Activated CD4-positive, alpha-beta memory T cell treated with anti-CD3 and anti-CD28 coated beads, Interleukin-2, amount 10 ng/mL, durations not matched to agents 7 days and 5 days (primary cell): ENCODE measurements at regions not wholly inside any gene's neighbourhood (a gene's known extent, or its start where the extent isn't known, plus 50 kb on each side); places are given as distances from the start of the nearest gene placed in this dataset.

Experiments used
- CTCF ChIA-PET: fragments of 350-600 bp; sonication (Branson Sonifier 250); formaldehyde crosslinking; loops from one replicate; lab custom pipeline; 2021; ENCODE audit warnings: antibody characterized with exemption, inconsistent platforms; lab: Charles Lee
- POLR2A ChIA-PET: fragments of 350-600 bp; sonication (Branson Sonifier 250); formaldehyde crosslinking; loops from one replicate; lab custom pipeline; 2021; ENCODE audit warnings: antibody characterized with exemption; lab: Charles Lee
- DNase-seq: peaks from one replicate; pipeline ENCODE4 v3.0.0-alpha.2; 2020
- H3K27ac Mint-ChIP-seq: one replicate; pipeline ENCODE4 v1.8.0; 2021; ENCODE audit warnings: mild to moderate bottlenecking, mixed read lengths
- H3K27me3 Mint-ChIP-seq: one replicate; pipeline ENCODE4 v1.8.0; 2021; ENCODE audit warnings: mixed read lengths
- H3K36me3 Mint-ChIP-seq: one replicate; pipeline ENCODE4 v1.8.0; 2021; ENCODE audit warnings: low read depth, mixed read lengths
- H3K4me1 Mint-ChIP-seq: one replicate; pipeline ENCODE4 v1.8.0; 2021; ENCODE audit warnings: mixed read lengths
- H3K4me3 Mint-ChIP-seq: one replicate; pipeline ENCODE4 v1.8.0; 2021; ENCODE audit warnings: mild to moderate bottlenecking, mixed read lengths
- H3K9me3 Mint-ChIP-seq: one replicate; pipeline ENCODE4 v1.8.0; 2021; ENCODE audit warnings: mixed read lengths

GRCh38 chr2:208620487-208620978 is 213.9 kb downstream of the PTH2R start:
- POLR2A ChIA-PET = no interaction called here
- no peaks in the 10 kb centered on the region for H3K27me3 Mint-ChIP-seq
- no peaks in the 10 kb centered on the region for H3K9me3 Mint-ChIP-seq
- CTCF ChIA-PET = no interaction called here
- H3K36me3 Mint-ChIP-seq = no peaks in the 10 kb centered on the region
- DNase-seq = no peak
- H3K4me3 Mint-ChIP-seq = no peak overlapping the region
- no peaks in the 10 kb centered on the region for H3K4me1 Mint-ChIP-seq
- H3K27ac Mint-ChIP-seq = no peak overlapping the region

- H3K36me3 Mint-ChIP-seq = no peaks in the 10 kb centered on the region
- ChIA-PET POLR2A (no interaction called here), CTCF (no interaction called here)
- H3K4me3 Mint-ChIP-seq = no peak overlapping the region
- H3K9me3 Mint-ChIP-seq = no peaks in the 10 kb centered on the region
- no peak overlapping the region for H3K27ac Mint-ChIP-seq
- H3K4me1 Mint-ChIP-seq = no peaks in the 10 kb centered on the region
- no peaks in the 10 kb centered on the region for H3K27me3 Mint-ChIP-seq
- DNase-seq = no peak
Observed at GRCh38 chr2:208627110-208627884, 220.7 kb downstream of the PTH2R start.

DNA sequence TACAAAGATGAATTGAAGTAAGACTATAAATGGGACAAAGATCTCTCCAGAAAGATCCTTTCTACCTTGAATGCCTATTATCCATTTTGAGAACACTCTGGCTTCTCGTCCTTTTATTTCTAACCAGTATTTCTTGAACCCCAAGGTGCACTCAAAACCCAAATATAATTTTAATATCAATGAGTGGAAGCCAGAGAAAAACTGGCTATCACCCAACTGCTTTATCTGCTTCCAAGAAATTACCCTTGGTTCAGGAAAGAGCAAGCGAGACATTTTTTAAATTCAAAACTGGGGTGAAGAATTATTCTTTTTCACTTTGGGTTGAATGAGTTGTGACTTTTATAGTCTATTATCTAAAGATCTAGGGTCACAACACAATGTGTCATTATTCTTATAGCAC is 221.3 kb downstream of the PTH2R start:
- DNase-seq = no peak
- H3K36me3 Mint-ChIP-seq = no peaks in the 10 kb centered on the region
- no peak overlapping the region for H3K27ac Mint-ChIP-seq
- H3K4me3 Mint-ChIP-seq = no peak overlapping the region
- H3K27me3 Mint-ChIP-seq = no peaks in the 10 kb centered on the region
- CTCF ChIA-PET = no interaction called here
- H3K4me1 Mint-ChIP-seq = no peaks in the 10 kb centered on the region
- POLR2A ChIA-PET = no interaction called here
- H3K9me3 Mint-ChIP-seq = no peaks in the 10 kb centered on the region

GRCh38 chr2:208638059-208638458 is 231.5 kb downstream of the PTH2R start:
- DNase-seq = no peak
- ChIA-PET CTCF (no interaction called here), POLR2A (no interaction called here)
- Mint-ChIP-seq H3K27ac (no peak overlapping the region), H3K4me1 (no peaks in the 10 kb centered on the region), H3K36me3 (no peaks in the 10 kb centered on the region), H3K9me3 (no peaks in the 10 kb centered on the region), H3K4me3 (no peak overlapping the region), H3K27me3 (no peaks in the 10 kb centered on the region)

DNA sequence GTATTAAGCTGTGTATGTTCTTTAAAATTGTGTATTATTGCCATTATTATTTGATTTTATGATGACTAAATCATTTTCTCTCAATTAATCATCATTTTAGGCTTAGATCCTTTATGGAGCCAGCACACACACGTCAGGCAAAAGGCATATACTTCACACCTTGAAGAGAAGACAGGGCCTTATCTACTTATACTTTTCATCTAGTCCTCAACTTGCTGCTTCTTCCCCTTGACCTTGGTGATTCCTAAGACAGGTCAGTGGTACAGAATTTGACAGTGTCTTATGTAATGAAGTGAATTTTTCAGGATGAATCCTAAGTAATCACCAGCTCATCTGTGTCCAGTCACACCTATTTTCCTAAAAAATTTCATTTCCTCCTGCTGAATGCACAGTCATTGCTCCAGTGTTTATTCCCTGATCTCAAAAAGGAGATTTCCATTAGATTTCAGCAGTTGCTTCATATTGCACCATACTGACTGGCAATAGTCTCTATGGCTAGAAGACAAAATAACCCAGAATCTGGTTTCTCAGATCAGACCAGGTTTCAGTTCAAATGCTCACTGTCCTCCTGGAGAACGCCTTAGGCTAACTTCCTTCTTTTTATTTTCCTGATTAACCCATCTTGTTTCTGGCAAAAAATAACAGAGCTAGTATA is 235.7 kb downstream of the PTH2R start:
- Mint-ChIP-seq H3K27ac (no peak overlapping the region), H3K36me3 (no peaks in the 10 kb centered on the region), H3K4me3 (no peak overlapping the region), H3K9me3 (no peaks in the 10 kb centered on the region), H3K27me3 (no peaks in the 10 kb centered on the region), H3K4me1 (no peaks in the 10 kb centered on the region)
- CTCF ChIA-PET = no interaction called here
- POLR2A ChIA-PET = no interaction called here
- no peak for DNase-seq

DNA sequence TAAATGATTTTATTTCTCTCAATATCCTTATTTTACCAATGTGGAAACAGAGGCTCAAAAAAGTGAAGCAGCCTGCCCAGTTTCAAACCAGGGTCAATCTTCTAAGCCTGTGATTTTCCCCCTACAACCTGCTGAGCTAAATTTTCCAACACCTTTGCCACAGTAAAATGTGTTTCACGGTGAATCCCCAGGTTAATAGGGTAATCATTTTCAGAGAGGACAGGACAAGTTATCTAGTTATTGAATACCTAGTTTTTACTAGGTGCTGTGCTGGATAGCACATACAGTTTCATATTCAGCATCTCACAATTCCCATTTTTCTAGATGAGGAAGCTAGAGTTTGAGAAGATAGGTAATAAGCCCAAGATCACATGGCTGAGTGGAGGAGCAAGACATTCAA is 236.6 kb downstream of the PTH2R start:
- DNase-seq = no peak
- H3K27ac Mint-ChIP-seq = no peak overlapping the region
- POLR2A ChIA-PET = no interaction called here
- H3K27me3 Mint-ChIP-seq = no peaks in the 10 kb centered on the region
- CTCF ChIA-PET = no interaction called here
- H3K36me3 Mint-ChIP-seq = no peaks in the 10 kb centered on the region
- H3K4me3 Mint-ChIP-seq = no peak overlapping the region
- H3K4me1 Mint-ChIP-seq = no peaks in the 10 kb centered on the region
- no peaks in the 10 kb centered on the region for H3K9me3 Mint-ChIP-seq

GRCh38 chr2:208645226-208645625 is 238.6 kb downstream of the PTH2R start:
- Mint-ChIP-seq H3K27ac (no peak overlapping the region), H3K4me3 (no peak overlapping the region), H3K4me1 (no peaks in the 10 kb centered on the region), H3K27me3 (no peaks in the 10 kb centered on the region), H3K36me3 (no peaks in the 10 kb centered on the region), H3K9me3 (no peaks in the 10 kb centered on the region)
- ChIA-PET CTCF (no interaction called here), POLR2A (no interaction called here)
- no peak for DNase-seq

DNA sequence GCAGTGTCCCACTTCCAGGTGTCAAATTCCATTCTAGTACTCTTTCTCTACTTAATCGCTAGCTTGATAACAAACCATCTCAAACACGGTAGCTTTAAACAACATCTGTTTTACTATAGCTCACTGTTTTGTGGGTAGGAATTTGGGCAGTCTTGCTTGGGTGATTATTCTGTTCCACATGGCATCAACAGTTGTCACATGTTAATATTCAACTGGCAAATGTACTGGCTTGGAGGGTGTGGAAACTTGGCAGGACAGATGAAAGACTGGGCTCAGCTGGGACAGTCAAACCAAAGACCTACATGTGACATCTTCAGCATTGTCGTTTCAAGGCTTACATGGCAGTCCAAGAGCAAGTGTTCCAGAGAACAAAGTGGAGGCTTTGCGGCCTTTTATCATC is 241.8 kb downstream of the PTH2R start:
- ChIA-PET POLR2A (no interaction called here), CTCF (no interaction called here)
- Mint-ChIP-seq H3K4me3 (no peak overlapping the region), H3K4me1 (no peaks in the 10 kb centered on the region), H3K36me3 (no peaks in the 10 kb centered on the region), H3K27ac (no peak overlapping the region), H3K27me3 (no peaks in the 10 kb centered on the region), H3K9me3 (peaks cover 3% of the 10 kb centered on the region)
- no peak for DNase-seq

- CTCF ChIA-PET = no interaction called here
- H3K27ac Mint-ChIP-seq = no peak overlapping the region
Observed at GRCh38 chr2:208653383-208653782, 246.8 kb downstream of the PTH2R start.

GRCh38 chr2:208654056-208654455 is 247.5 kb downstream of the PTH2R start:
- POLR2A ChIA-PET = no interaction called here
- Mint-ChIP-seq H3K9me3 (peaks cover 3% of the 10 kb centered on the region), H3K4me3 (no peak overlapping the region), H3K27me3 (no peaks in the 10 kb centered on the region), H3K36me3 (no peaks in the 10 kb centered on the region), H3K4me1 (no peaks in the 10 kb centered on the region), H3K27ac (no peak overlapping the region)
- CTCF ChIA-PET = no interaction called here
- no peak for DNase-seq

More at GRCh38 chr2:208653383-208653782, 246.8 kb downstream of the PTH2R start:
- no peaks in the 10 kb centered on the region for H3K27me3 Mint-ChIP-seq
- POLR2A ChIA-PET = no interaction called here
- H3K4me3 Mint-ChIP-seq = no peak overlapping the region
- H3K4me1 Mint-ChIP-seq = no peaks in the 10 kb centered on the region
- peaks cover 3% of the 10 kb centered on the region for H3K9me3 Mint-ChIP-seq
- DNase-seq = no peak
- no peaks in the 10 kb centered on the region for H3K36me3 Mint-ChIP-seq

DNA sequence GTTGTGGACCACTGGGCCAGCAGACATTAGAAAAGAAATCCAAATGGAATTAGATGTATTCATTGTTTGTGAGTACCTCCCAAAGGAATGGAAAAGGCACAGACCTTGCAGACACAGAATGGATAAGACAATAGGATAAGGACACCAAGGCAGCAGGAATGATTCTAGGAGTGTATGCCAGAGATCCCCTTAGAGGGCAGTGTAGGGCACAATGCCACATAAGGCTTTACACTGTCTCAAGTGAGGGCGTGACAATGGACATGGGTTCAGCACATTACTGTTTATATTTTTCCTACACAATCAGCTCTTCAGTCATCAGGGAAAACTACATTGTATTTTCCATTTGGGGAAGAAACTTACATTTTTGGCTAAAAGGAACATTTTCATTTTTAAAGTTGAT is 250.9 kb downstream of the PTH2R start:
- Mint-ChIP-seq H3K36me3 (no peaks in the 10 kb centered on the region), H3K9me3 (peaks cover 5% of the 10 kb centered on the region), H3K27ac (no peak overlapping the region), H3K4me3 (no peak overlapping the region), H3K4me1 (no peaks in the 10 kb centered on the region), H3K27me3 (no peaks in the 10 kb centered on the region)
- DNase-seq = no peak
- ChIA-PET POLR2A (no interaction called here), CTCF (no interaction called here)

DNA sequence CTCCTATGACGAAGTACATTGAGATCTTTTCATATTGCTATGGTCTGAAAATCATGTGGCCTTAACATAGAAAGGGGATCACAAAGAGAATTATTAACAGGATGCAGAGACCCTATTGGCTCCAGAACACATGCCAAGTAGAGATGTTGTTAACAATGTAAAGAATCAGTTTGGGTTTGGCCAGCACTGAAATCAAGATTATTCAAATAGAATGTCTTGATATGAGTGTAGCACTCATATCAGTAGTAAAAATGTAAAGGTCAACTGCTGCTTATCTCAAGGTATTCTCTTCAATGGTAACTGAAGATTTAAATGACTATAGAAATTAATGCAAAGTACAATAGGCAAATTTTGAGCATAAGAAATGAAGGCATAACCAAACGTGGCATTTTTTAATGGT is 262.8 kb downstream of the PTH2R start:
- Mint-ChIP-seq H3K36me3 (no peaks in the 10 kb centered on the region), H3K4me3 (no peak overlapping the region), H3K9me3 (no peaks in the 10 kb centered on the region), H3K4me1 (no peaks in the 10 kb centered on the region), H3K27ac (no peak overlapping the region), H3K27me3 (no peaks in the 10 kb centered on the region)
- no peak for DNase-seq
- POLR2A ChIA-PET = no interaction called here
- CTCF ChIA-PET = no interaction called here

DNA sequence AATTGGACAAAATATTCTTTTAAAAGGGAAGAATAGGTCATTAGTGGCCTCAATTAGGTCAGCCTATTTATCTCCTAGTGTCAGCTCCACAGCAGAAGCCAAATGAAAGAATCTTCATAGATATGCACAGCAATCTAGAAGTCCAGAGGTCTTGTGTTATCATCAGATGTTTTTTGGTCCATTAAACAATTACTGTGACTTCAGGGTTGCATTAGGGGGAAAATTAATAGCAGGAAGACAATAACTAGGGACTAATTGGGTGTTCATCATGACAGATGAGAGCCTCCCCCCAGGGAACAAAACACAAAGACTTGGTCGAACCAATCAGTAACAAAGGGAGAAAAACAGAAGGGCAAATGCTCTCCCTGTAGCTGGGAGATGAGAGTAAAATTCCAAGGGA is 264.7 kb downstream of the PTH2R start:
- Mint-ChIP-seq H3K27me3 (no peaks in the 10 kb centered on the region), H3K4me1 (no peaks in the 10 kb centered on the region), H3K9me3 (no peaks in the 10 kb centered on the region), H3K4me3 (no peak overlapping the region), H3K27ac (no peak overlapping the region), H3K36me3 (no peaks in the 10 kb centered on the region)
- ChIA-PET CTCF (no interaction called here), POLR2A (no interaction called here)
- no peak for DNase-seq
